GM19468 (cell line): ENCODE measurements at regions not wholly inside any gene's neighbourhood (a gene's known extent, or its start where the extent isn't known, plus 50 kb on each side); places are given as distances from the start of the nearest gene placed in this dataset.

ENCODE experiments used
- ATAC-seq: cut with Tn5 transposase; IDR thresholded peaks from one replicate; pipeline ENCODE4 v1.9.1; 2021; ENCODE audit warnings: mild to moderate bottlenecking, moderate library complexity, moderate number of reproducible peaks; ENCODE audit not compliant: unreplicated experiment; ENCODE audit errors: extremely low read depth

GRCh38 chrX:39159921-39160507 is 358.8 kb downstream of the MID1IP1 start:
- no peak for ATAC-seq

GRCh38 chrX:39161611-39162255 is 360.5 kb downstream of the MID1IP1 start:
- ATAC-seq = no peak

- ATAC-seq = no peak
Observed at GRCh38 chrX:39162322-39162735, 361.1 kb downstream of the MID1IP1 start.

- ATAC-seq = no peak
Observed at GRCh38 chrX:39163581-39164126, 362.4 kb downstream of the MID1IP1 start.

- no peak for ATAC-seq
Observed at GRCh38 chrX:39164212-39164611, 363.0 kb downstream of the MID1IP1 start.

GRCh38 chrX:39165185-39165584 is 363.9 kb downstream of the MID1IP1 start:
- ATAC-seq = no peak

GRCh38 chrX:39165773-39166172 is 364.5 kb downstream of the MID1IP1 start:
- ATAC-seq = no peak

- no peak for ATAC-seq
Observed at GRCh38 chrX:39167791-39168190, 366.5 kb downstream of the MID1IP1 start.

- no peak for ATAC-seq
Observed at GRCh38 chrX:39168609-39169008, 367.4 kb downstream of the MID1IP1 start.

GRCh38 chrX:39169976-39170375 is 368.7 kb downstream of the MID1IP1 start:
- no peak for ATAC-seq

- ATAC-seq = no peak
Observed at GRCh38 chrX:39170464-39170863, 369.2 kb downstream of the MID1IP1 start.

GRCh38 chrX:39171686-39172085 is 370.4 kb downstream of the MID1IP1 start:
- no peak for ATAC-seq

- ATAC-seq = no peak
Observed at GRCh38 chrX:39174241-39174771, 373.0 kb downstream of the MID1IP1 start.

- ATAC-seq = no peak
Observed at GRCh38 chrX:39174772-39175417, 373.6 kb downstream of the MID1IP1 start.

GRCh38 chrX:39175418-39176057 is 374.3 kb downstream of the MID1IP1 start:
- no peak for ATAC-seq

GRCh38 chrX:39176105-39176504 is 374.8 kb downstream of the MID1IP1 start:
- no peak for ATAC-seq

- ATAC-seq = no peak
Observed at GRCh38 chrX:39189431-39189830, 388.2 kb downstream of the MID1IP1 start.

GRCh38 chrX:39194673-39195072 is 393.4 kb downstream of the MID1IP1 start:
- ATAC-seq = no peak

- ATAC-seq = no peak
Observed at GRCh38 chrX:39195156-39195555, 393.9 kb downstream of the MID1IP1 start.

GRCh38 chrX:39196192-39197102 is 395.2 kb downstream of the MID1IP1 start:
- peak; percentile 90 for ATAC-seq
